22Rv1 (cell line): ENCODE measurements at regions not wholly inside any gene's neighbourhood (a gene's known extent, or its start where the extent isn't known, plus 50 kb on each side); places are given as distances from the start of the nearest gene placed in this dataset.

Source experiments
- CTCF ChIP-seq: fragments of 450-650 bp; IDR thresholded peaks from 2 replicates; pipeline ENCODE4 v1.5.1; 2017; ENCODE audit warnings: mild to moderate bottlenecking
- ZFX ChIP-seq: fragments of 450-650 bp; IDR thresholded peaks from 2 replicates; pipeline ENCODE4 v1.6.1; 2017; ENCODE audit warnings: antibody characterized with exemption, borderline replicate concordance

- TF ChIP-seq CTCF, result no peak
- no peak for TF ChIP-seq ZFX
These were observed 748.2 kb upstream of the NRSN1 start for GRCh38 chr6:23377830-23378229.
